Esophagus muscularis mucosa (tissue), 4 donors: ENCODE measurements at regions not wholly inside any gene's neighbourhood (a gene's known extent, or its start where the extent isn't known, plus 50 kb on each side); places are given as distances from the start of the nearest gene placed in this dataset.

Experiments
- CTCF ChIP-seq, 3 experiments: fragments of 200-600 bp in 2 of 3; fragments of 450-650 bp in 1 of 3; sonication (generic) in 2 of 3; IDR thresholded peaks; one replicate each; pipeline ENCODE4 v1.5.1; 2017 to 2019; ENCODE audit warnings: antibody characterized with exemption in 3 of 3, mild to moderate bottlenecking in 2 of 3, moderate library complexity in 1 of 3
- EP300 ChIP-seq: sonication (generic); formaldehyde crosslinking; IDR thresholded peaks from one replicate; pipeline ENCODE4 v1.6.1; 2017; ENCODE audit warnings: antibody characterized with exemption
- POLR2A ChIP-seq: fragments of 450-650 bp; IDR thresholded peaks from one replicate; pipeline ENCODE4 v1.6.1; 2017; ENCODE audit warnings: antibody characterized with exemption, moderate library complexity, mild to moderate bottlenecking, low read depth
- POLR2AphosphoS5 ChIP-seq, 2 donors: sonication (generic); formaldehyde crosslinking; IDR thresholded peaks; one replicate each; pipeline ENCODE4 v1.6.1; 2017; ENCODE audit warnings: antibody characterized with exemption in 2 of 2

DNA sequence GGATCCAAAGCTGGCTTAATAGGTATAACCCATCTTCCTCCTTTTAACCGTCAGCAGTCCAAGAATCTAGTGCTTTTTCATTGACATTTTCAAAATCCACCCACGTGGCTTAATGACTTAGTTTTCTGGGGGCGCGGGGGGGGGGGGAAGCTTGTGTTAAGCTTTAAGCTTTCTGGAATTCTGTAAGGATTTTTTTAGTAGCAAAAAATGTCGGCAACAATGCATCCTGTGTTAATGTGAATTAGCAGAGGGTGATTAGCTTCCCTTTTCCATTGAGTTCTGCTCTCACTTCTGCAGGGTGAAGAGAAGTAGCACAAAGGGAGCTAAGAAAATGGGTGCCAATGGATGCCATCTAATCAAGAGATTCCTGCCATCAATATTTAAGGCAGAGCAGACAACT is 348.2 kb downstream of the SAMD5 start:
- TF ChIP-seq CTCF (IDR thresholded peaks at IDR 0.05) (no peak), EP300 (no peak), POLR2AphosphoS5 (IDR thresholded peaks at IDR 0.05) (no peak), POLR2A (no peak)
